Activated T-helper 1 cell treated with anti-CD3 and anti-CD28 coated beads, Interleukin-12 subunit alpha, Interleukin-12 subunit beta, Interleukin-2, Interleukin-4 antibody, amounts not matched to agents 30 ng/mL and 10 ng/mL and 1 ng/mL, durations not matched to agents 14 hours and 24 hours and 36 hours (primary cell): ENCODE measurements at regions not wholly inside any gene's neighbourhood (a gene's known extent, or its start where the extent isn't known, plus 50 kb on each side); places are given as distances from the start of the nearest gene placed in this dataset.
"Not testable (repeated sequence)": the region's sequence is repeated elsewhere in the genome, so short reads cannot be mapped to it uniquely, and the experiment has no call there.

Source experiments
- DNase-seq: peaks from one replicate; pipeline ENCODE4 v3.0.0; 2021; ENCODE audit warnings: low spot score
- H3K27ac Mint-ChIP-seq: one replicate; pipeline ENCODE4 v1.8.0; 2021; ENCODE audit warnings: mild to moderate bottlenecking, mixed read lengths
- H3K27me3 Mint-ChIP-seq: one replicate; pipeline ENCODE4 v1.8.0; 2022; ENCODE audit warnings: mild to moderate bottlenecking, moderate library complexity, mixed read lengths; ENCODE audit not compliant: insufficient read depth
- H3K36me3 Mint-ChIP-seq: one replicate; pipeline ENCODE4 v1.8.0; 2021; ENCODE audit warnings: low read depth, mixed read lengths
- H3K4me1 Mint-ChIP-seq: one replicate; pipeline ENCODE4 v1.8.0; 2021; ENCODE audit warnings: low read depth, mixed read lengths
- H3K4me3 Mint-ChIP-seq: one replicate; pipeline ENCODE4 v1.8.0; 2021; ENCODE audit warnings: mild to moderate bottlenecking, moderate library complexity, mixed read lengths
- H3K9me3 Mint-ChIP-seq: one replicate; pipeline ENCODE4 v1.8.0; 2021; ENCODE audit warnings: mixed read lengths
- intact Hi-C: fragments of 100-400 bp; cut with micrococcal nuclease; formaldehyde crosslinking; loops from one replicate; pipeline ENCODE4 v1.15.1; 2024

- no peaks in the 10 kb centered on the region for H3K36me3 Mint-ChIP-seq
- no peaks in the 10 kb centered on the region for H3K9me3 Mint-ChIP-seq
- H3K27ac Mint-ChIP-seq: no peak overlapping the region
- H3K27me3 Mint-ChIP-seq: no peaks in the 10 kb centered on the region
- H3K4me1 Mint-ChIP-seq: no peaks in the 10 kb centered on the region
- no peak for DNase-seq
- no peak overlapping the region for H3K4me3 Mint-ChIP-seq
- intact Hi-C loops: no loop called here
These were observed 846.7 kb upstream of the PRKX start for GRCh38 chrX:4560192-4560591.

DNA sequence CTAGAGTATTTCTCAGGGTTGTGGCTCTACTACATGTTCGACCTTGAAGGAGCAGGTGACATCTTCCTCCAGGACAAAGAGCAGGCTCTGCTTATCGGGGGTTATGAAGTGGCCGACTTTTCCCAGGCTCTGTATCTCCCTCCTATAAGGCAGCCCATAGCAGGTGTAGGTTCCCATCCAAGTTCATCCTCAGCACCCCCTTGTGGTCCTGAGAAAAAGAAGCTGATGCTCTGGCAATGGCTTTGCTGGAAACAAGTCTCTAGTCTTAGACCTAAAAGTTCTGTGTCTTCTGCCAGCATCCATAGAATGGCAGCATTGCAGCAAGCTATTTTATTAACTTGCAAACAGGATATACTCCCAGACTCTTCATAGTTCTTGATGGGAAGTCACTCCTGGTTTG, 836.6 kb upstream of the PRKX start:
- intact Hi-C loops: no loop called here

GRCh38 chrX:4547213-4547836, 833.9 kb upstream of the PRKX start:
- no peaks in the 10 kb centered on the region for H3K36me3 Mint-ChIP-seq
- H3K9me3 Mint-ChIP-seq: no peaks in the 10 kb centered on the region
- H3K27ac Mint-ChIP-seq: no peak overlapping the region
- intact Hi-C loops: no loop called here
- DNase-seq: no peak
- H3K27me3 Mint-ChIP-seq: no peaks in the 10 kb centered on the region
- no peak overlapping the region for H3K4me3 Mint-ChIP-seq
- H3K4me1 Mint-ChIP-seq: no peaks in the 10 kb centered on the region

More for the DNA sequence above, 836.6 kb upstream of the PRKX start:
- DNase-seq: no peak
- Mint-ChIP-seq H3K4me1 (no peaks in the 10 kb centered on the region), H3K27me3 (no peaks in the 10 kb centered on the region), H3K4me3 (no peak overlapping the region), H3K36me3 (no peaks in the 10 kb centered on the region), H3K9me3 (no peaks in the 10 kb centered on the region), H3K27ac (no peak overlapping the region)

DNA sequence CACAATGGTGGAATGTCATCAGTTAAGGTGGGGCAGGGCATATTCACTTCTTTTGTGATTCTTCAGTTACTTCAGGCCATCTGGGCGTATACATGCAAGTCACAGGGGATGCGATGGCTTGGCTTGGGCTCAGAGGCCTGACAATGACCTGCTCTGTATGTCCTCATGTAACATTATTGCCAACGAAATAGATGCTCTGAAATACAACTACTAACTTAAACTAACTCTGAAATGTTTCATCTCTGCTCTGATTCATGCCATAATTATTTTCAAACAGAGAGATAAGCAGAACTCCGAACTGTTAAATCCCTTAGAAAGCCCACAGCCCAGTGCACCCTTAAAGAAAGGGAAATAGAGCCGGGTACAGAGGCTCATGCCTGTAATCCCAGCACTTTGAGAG, 832.7 kb upstream of the PRKX start:
- intact Hi-C loops, H3K4me3 Mint-ChIP-seq, DNase-seq, H3K27ac Mint-ChIP-seq, H3K27me3 Mint-ChIP-seq, H3K4me1 Mint-ChIP-seq, H3K9me3 Mint-ChIP-seq, H3K36me3 Mint-ChIP-seq: not testable (repeated sequence)

GRCh38 chrX:4528247-4528646, 814.8 kb upstream of the PRKX start:
- no peak for DNase-seq
- Mint-ChIP-seq H3K27me3 (no peaks in the 10 kb centered on the region), H3K4me1 (no peaks in the 10 kb centered on the region), H3K27ac (no peak overlapping the region), H3K4me3 (no peak overlapping the region), H3K36me3 (no peaks in the 10 kb centered on the region), H3K9me3 (no peaks in the 10 kb centered on the region)
- intact Hi-C loops: no loop called here

DNA sequence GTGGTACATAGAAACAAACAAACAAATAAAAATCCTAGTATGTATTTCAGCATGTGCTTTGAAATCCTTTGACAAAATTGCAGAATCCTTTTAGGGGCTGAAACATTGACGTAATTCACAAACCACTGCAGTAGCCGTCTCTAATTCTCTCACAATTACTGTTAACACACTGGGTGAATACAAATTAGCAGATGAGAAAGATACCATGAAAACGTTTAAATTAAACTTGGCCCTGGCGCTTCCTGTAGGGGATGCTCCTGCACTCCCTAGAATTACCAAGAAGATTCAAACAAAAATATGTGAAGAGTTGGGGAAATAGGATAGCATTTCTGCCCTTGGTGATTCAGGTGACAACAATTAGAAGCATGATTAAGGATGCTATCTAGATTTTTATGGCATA, 772.5 kb upstream of the PRKX start:
- intact Hi-C loops: no loop called here
- Mint-ChIP-seq H3K4me3 (no peak overlapping the region), H3K27me3 (no peaks in the 10 kb centered on the region), H3K9me3 (no peaks in the 10 kb centered on the region), H3K4me1 (no peaks in the 10 kb centered on the region), H3K27ac (no peak overlapping the region), H3K36me3 (no peaks in the 10 kb centered on the region)
- DNase-seq: no peak

DNA sequence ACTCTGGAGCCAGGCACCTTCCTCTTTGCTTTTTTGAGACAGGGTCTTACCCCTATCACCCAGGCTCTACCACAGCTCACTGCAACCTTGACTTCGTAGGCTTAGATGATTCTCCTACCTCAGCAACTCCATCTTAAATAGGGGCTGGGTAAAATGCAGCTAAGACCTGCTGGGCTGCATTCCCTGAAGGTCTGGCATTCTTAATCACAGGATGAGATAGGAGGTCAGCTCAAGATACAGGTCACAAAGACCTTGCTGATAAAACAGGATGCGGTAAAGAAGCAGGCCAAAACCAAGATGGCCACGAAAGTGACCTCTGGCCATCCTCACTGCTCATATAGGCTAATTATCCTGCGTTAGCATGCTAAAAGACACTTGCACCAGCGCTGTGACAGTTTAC, 770.8 kb upstream of the PRKX start:
- DNase-seq: no peak
- no peaks in the 10 kb centered on the region for H3K4me1 Mint-ChIP-seq
- intact Hi-C loops: no loop called here
- H3K9me3 Mint-ChIP-seq: peaks cover 4% of the 10 kb centered on the region
- no peaks in the 10 kb centered on the region for H3K27me3 Mint-ChIP-seq
- H3K36me3 Mint-ChIP-seq: no peaks in the 10 kb centered on the region
- no peak overlapping the region for H3K4me3 Mint-ChIP-seq
- no peak overlapping the region for H3K27ac Mint-ChIP-seq

- Mint-ChIP-seq H3K27me3 (no peaks in the 10 kb centered on the region), H3K4me3 (no peak overlapping the region)
These were observed 738.1 kb upstream of the PRKX start for GRCh38 chrX:4451591-4451990.

DNA sequence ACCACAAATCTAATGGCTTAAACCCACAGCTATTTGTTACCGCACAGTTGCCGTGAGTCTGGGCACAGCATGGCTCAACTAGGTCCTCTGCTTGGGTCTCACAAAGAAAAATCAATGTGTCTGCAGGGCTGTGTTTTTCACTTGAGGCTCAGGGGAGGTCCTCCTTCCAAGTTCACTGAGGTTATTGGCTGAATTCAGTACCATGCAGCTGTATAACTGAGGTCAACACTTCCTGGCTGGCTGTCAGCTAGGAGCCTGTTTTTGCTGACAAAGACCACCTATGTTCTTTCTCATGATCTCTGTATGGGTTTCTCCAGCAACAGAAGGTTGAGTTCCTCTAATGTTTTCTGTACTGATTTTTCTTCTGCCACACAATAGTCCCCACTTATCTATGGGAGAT, 736.7 kb upstream of the PRKX start:
- H3K27me3 Mint-ChIP-seq: no peaks in the 10 kb centered on the region
- H3K36me3 Mint-ChIP-seq: no peaks in the 10 kb centered on the region
- no peak overlapping the region for H3K27ac Mint-ChIP-seq
- H3K9me3 Mint-ChIP-seq: peaks cover 3% of the 10 kb centered on the region
- DNase-seq: no peak
- H3K4me1 Mint-ChIP-seq: no peaks in the 10 kb centered on the region
- intact Hi-C loops: no loop called here
- no peak overlapping the region for H3K4me3 Mint-ChIP-seq

More at GRCh38 chrX:4451591-4451990, 738.1 kb upstream of the PRKX start:
- Mint-ChIP-seq H3K9me3 (peaks cover 3% of the 10 kb centered on the region), H3K36me3 (no peaks in the 10 kb centered on the region), H3K4me1 (no peaks in the 10 kb centered on the region), H3K27ac (no peak overlapping the region)
- intact Hi-C loops: no loop called here
- no peak for DNase-seq

DNA sequence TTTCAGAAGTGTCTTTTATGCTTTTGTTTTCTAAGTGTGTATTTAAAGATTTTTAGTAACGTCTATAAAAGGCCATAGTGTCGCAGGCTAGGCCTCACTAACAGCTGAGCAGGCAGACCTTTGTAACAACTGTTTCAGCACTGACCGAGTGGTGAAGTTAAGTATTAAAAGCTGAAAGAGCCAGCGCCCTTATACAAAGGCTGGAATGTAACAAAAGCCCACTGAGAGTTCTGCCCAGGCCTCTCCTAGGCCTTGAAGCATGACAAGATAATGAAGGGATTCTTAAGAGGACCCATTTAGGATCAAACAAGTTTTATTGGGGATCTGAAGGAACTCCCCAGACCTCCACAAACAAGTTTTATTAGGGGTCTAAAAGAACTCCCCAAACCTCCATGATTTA, 722.5 kb upstream of the PRKX start:
- Mint-ChIP-seq H3K36me3 (no peaks in the 10 kb centered on the region), H3K4me3 (no peak overlapping the region), H3K27ac (no peak overlapping the region), H3K4me1 (no peaks in the 10 kb centered on the region), H3K27me3 (no peaks in the 10 kb centered on the region), H3K9me3 (no peaks in the 10 kb centered on the region)
- intact Hi-C loops: no loop called here
- DNase-seq: no peak

DNA sequence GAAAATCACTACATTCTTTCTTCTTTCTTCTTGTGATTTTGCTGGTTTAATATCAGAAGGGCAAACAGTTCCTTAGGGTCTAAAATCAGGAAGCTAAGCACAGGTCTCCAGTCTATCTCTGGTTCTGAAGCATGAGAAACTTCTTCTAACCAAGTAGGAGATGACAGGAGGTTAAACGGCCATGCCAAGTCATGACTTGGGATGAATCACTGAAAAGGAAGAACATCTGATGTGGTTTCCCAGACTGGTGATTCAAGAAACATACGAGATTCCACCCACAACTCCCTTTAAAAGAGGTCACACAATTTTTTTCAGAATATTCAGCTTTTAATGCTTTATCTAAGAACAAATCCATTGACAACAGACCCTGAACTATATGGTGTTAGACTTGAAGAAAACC, 684.0 kb upstream of the PRKX start:
- Mint-ChIP-seq H3K4me1 (no peaks in the 10 kb centered on the region), H3K4me3 (no peak overlapping the region), H3K27ac (no peak overlapping the region), H3K36me3 (no peaks in the 10 kb centered on the region), H3K27me3 (no peaks in the 10 kb centered on the region), H3K9me3 (peaks cover 6% of the 10 kb centered on the region)
- intact Hi-C loops: no loop called here
- DNase-seq: no peak

DNA sequence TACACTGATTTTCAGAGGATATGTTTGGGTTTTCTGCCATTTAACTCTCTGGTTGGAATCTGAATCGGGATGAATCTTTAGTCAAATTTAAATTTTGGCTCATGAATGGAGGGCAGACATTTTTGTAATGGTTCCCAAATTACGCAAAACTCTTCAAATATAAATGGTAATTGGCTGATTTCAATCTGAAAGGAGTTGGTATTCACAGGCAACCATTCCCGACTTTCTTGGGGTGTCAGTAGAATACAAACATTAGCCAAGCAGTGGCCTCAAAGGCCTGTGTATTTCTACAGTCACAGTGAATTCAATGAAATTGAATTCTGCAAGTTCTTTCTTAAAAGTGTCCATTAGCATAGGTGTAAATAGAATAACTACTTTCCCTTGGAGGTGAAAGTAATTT, 668.8 kb upstream of the PRKX start:
- Mint-ChIP-seq H3K27me3 (no peaks in the 10 kb centered on the region), H3K27ac (no peak overlapping the region), H3K36me3 (no peaks in the 10 kb centered on the region), H3K4me3 (no peak overlapping the region), H3K9me3 (peaks cover 6% of the 10 kb centered on the region), H3K4me1 (no peaks in the 10 kb centered on the region)
- no peak for DNase-seq
- intact Hi-C loops: no loop called here

DNA sequence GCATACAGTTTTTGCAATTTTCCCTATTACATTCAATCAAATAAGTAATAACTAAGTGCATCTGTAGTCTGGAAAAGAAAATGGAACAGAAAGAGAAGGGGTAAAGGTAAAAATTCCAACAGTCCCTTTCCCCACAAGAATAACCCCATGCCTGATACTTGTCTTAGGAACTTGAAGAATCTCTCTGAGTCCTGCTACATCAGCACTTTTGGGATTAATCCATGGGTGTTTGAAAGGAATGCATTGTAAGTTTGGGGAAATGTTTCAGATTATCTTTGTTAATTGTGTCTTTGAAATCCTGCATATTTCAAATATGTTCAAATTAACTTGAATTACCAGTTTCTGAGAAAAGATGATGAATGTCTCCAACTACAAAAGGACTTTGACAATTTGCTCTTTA, 667.3 kb upstream of the PRKX start:
- no peaks in the 10 kb centered on the region for H3K27me3 Mint-ChIP-seq
- no peaks in the 10 kb centered on the region for H3K36me3 Mint-ChIP-seq
- no peak overlapping the region for H3K27ac Mint-ChIP-seq
- no peak overlapping the region for H3K4me3 Mint-ChIP-seq
- intact Hi-C loops: no loop called here
- peaks cover 10% of the 10 kb centered on the region for H3K9me3 Mint-ChIP-seq
- no peak for DNase-seq
- no peaks in the 10 kb centered on the region for H3K4me1 Mint-ChIP-seq

DNA sequence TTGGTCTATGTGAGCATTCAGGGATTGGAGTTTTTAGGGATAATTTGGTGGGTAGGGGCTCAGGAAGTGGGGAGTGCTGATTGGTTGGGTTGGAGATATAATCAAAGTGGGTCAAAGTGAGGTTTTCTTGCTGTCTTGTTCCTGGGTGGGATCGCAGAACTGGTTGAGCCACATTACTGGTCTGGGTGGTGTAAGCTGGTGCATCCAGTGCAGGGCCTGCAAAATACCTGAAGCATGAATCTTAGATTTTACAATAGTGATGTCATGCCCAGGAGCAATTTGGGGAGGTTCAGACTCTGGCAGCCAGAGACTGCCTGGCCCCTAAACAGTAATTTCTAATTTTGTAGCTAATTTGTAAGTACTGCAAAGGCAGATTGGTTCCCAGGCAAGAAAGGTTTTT, 665.6 kb upstream of the PRKX start:
- Mint-ChIP-seq H3K9me3 (peaks cover 10% of the 10 kb centered on the region), H3K36me3 (no peaks in the 10 kb centered on the region), H3K27me3 (no peaks in the 10 kb centered on the region), H3K4me1 (no peaks in the 10 kb centered on the region), H3K27ac (no peak overlapping the region), H3K4me3 (no peak overlapping the region)
- no peak for DNase-seq
- intact Hi-C loops: no loop called here
